Suprapubic skin (tissue), 4 donors: ENCODE measurements at regions not wholly inside any gene's neighbourhood (a gene's known extent, or its start where the extent isn't known, plus 50 kb on each side); places are given as distances from the start of the nearest gene placed in this dataset.

Experiments used
- EP300 ChIP-seq: sonication (generic); formaldehyde crosslinking; IDR thresholded peaks from one replicate; pipeline ENCODE4 v1.6.1; 2017; ENCODE audit warnings: antibody characterized with exemption
- POLR2A ChIP-seq, 2 donors: fragments of 450-650 bp; IDR thresholded peaks; one replicate each; pipeline ENCODE4 v1.6.1; 2017; ENCODE audit warnings: antibody characterized with exemption in 2 of 2, mild to moderate bottlenecking in 2 of 2, moderate library complexity in 2 of 2
- POLR2AphosphoS5 ChIP-seq, 3 donors: sonication (generic); formaldehyde crosslinking; IDR thresholded peaks; one replicate each; pipeline ENCODE4 v1.6.1; 2017; ENCODE audit warnings: antibody characterized with exemption in 3 of 3
- TF ChIP-seq, protein P1 (sequence below), 2 donors: fragments of 200-600 bp in 1 of 2; fragments of 450-650 bp in 1 of 2; sonication (generic) in 1 of 2; IDR thresholded peaks; one replicate each; pipeline ENCODE4 v1.5.1; 2016 to 2019; ENCODE audit warnings: antibody characterized with exemption in 2 of 2, mild to moderate bottlenecking in 1 of 2, moderate library complexity in 1 of 2

DNA sequence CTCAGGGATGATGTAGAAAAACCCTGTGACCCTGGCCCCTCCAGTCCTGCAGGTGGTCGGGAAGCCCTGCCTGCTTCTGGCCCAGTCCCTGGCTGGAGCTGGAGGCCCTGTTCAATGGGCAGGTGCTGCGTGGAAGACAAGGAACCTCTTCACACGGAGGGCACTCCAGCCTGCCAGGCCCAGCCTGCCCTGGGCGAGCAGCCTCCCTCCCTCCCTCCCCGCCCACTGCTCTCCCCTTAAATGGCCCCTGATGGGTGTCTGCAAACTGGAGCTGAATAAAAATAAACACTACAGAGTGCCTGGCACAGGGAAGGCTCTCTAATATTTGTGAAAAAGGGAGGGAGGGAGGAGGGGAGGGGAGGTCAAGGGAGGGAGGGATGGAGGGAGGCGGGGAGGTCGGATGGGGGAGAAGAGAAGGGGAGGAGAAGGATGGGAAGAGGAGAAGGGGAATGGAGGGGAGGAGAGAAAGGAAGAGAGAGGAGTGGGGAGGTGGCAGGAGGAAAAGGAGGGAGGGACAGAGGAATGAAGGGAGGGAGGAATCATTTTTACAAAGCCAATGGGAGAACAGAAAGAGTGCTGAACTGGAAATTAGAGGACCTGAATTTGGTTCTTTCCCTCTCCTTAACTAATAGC is 222.8 kb upstream of the TNRC6C start:
- TF ChIP-seq, protein P1, sequence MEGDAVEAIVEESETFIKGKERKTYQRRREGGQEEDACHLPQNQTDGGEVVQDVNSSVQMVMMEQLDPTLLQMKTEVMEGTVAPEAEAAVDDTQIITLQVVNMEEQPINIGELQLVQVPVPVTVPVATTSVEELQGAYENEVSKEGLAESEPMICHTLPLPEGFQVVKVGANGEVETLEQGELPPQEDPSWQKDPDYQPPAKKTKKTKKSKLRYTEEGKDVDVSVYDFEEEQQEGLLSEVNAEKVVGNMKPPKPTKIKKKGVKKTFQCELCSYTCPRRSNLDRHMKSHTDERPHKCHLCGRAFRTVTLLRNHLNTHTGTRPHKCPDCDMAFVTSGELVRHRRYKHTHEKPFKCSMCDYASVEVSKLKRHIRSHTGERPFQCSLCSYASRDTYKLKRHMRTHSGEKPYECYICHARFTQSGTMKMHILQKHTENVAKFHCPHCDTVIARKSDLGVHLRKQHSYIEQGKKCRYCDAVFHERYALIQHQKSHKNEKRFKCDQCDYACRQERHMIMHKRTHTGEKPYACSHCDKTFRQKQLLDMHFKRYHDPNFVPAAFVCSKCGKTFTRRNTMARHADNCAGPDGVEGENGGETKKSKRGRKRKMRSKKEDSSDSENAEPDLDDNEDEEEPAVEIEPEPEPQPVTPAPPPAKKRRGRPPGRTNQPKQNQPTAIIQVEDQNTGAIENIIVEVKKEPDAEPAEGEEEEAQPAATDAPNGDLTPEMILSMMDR (IDR thresholded peaks at IDR 0.05) = no peak
- TF ChIP-seq POLR2A (IDR thresholded peaks at IDR 0.05) (no peak), EP300 (no peak), POLR2AphosphoS5 (IDR thresholded peaks at IDR 0.05) (no peak)
